CD4-positive, alpha-beta T cell treated with Interleukin-1 beta for 1 hour (primary cell): ENCODE measurements at regions not wholly inside any gene's neighbourhood (a gene's known extent, or its start where the extent isn't known, plus 50 kb on each side); places are given as distances from the start of the nearest gene placed in this dataset.
"Not testable (repeated sequence)": the region's sequence is repeated elsewhere in the genome, so short reads cannot be mapped to it uniquely, and the experiment has no call there.

Experiments
- DNase-seq, 2 donors: peaks; one replicate each; pipeline ENCODE4 v3.0.0-alpha.2; 2020 to 2022

GRCh38 chr3:34852844-34853439, 786.4 kb upstream of the ARPP21 start:
- no peak for DNase-seq

DNA sequence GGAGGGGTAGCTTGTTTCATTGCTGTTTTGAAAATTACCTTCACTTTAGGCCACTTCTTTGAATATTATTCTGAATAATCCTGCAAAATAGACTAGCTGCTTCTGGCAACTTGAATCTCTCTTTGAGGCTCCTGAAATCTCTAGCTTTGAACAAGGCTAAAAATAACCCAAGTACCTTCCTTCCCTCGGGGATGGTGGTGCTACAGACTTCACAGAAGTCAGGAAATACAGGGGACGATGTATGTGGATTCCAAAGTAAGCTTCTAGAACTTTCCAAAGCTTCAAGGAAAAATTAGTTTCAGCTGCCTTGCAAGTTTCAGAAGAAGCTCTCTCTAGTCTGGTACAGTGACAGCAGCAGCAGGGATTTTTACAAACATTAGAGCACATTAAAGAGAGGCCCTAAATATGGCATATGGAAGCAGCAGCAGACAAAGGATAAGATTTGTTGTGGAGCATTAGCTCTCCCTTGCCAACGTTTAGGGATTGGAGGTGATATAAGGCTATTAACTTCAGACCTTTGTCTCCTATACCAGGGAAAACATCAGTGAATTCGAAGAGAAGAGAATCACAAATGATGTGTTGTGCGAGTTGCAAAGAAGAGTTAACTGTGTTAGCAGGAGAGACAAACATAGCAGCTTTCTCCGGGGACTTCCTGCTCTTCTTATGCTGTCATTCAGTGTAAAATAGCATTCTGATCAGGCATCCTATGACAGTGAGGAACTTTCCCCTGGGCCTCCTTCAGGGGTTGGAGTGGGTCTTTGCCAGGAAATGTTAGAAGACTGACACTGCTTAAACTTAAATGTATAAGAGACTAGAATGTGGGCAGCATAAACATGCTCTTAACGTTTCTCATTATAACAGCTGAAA, 783.0 kb upstream of the ARPP21 start:
- no peak for DNase-seq

DNA sequence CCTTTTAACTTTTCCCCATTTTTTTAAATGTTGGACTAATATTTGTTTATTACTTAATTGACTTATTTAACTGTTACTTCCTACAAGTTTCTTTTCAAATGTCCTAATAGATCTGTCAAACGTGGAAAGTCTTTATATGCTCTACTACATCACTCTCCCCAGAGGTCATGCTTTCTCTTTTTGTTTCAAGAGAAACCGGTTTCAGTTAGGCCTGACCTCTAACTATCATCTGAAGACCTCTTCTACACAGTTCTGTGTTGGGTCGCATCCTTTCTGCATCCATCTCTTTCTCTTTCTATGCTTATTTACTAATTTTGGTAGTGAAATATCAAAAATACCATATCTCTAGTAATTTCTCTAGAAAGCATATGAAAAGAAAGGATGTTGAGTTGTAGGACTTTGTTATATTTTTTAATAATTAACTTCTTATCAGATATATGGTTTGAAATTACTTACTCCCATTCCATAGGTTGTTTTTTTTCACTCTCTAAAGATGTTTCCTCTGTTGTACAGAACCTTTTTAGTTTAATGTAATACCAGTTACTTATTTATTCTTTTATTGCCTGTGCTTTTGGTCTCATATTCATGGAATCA, 781.2 kb upstream of the ARPP21 start:
- no peak for DNase-seq

- no peak for DNase-seq
Measured at GRCh38 chr3:34859746-34860145, 779.6 kb upstream of the ARPP21 start.

DNA sequence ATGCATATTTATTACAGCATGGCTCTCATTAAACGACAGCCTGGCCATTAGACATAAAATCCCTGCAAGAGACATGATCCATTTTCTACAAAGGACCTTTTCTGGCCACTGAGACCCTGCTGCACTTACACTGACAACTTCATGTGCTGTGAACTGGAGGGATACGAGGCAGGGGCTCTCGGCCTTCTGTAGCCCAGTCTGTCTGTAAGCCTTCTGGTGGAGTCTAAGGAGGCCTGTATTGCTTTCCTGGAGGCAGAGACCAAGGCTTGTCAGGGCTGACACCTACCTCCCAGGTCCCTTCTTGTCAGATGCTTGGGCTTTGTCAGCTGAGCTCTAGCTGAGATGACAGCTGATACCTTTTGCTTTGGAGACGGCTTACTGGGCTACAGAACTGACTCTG, 776.9 kb upstream of the ARPP21 start:
- no peak for DNase-seq

- no peak for DNase-seq
Measured at GRCh38 chr3:34863485-34863884, 775.8 kb upstream of the ARPP21 start.

DNA sequence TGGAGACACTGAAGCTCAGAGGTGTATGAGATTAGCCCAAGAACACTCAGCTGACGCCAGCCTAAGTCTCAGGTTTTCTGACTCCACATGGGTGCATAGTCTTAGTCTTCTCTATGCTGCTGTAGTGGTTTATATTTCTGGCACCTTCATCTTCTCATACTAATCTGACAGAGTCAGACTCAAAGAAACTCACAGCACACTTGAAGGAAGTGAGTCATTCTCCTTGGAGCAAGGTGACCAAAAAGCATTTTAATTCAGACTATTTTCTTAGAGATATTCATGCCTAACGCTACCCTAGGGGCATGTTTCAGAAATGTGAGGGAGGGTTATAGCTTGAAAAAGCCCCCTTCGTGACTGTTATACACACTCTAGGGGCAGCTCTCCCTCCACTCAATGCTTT, 775.3 kb upstream of the ARPP21 start:
- no peak for DNase-seq

DNA sequence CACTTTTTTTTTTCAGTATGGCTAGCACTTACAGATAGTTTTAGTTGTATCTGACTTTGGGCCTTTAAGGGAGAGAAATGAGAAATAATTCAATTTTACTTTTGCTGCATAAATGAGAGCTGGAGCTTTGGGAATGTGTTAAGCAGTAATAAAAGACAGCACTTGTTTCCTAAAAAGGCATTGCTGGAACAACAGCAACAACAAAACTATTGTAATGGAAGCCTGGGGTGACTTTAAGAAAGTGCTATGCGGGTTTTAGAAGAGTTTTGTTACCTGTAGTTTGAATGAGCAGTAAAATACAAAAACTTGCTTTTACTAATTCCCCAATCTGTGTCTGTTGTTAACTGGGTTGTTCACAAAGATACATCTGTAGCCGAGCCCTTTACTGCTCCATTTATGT, 774.0 kb upstream of the ARPP21 start:
- DNase-seq: no peak

DNA sequence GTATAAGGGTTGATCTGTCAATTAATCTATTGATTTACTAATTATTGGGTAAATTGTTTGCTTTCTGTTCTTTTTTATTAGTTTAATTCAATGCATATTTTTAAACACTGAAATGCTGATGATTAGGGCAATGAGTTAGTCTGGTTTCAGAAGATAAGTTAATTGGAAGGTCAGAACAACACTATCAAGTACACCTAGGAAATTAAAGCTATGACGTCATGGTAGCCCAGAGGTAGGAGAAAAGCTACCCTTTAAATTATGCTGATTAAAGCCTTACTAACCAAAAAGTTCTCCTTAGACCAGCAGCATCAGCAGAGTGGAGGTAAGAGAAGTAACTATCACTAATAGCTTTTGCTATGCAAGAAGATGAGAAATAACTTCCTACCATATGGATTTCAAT, 770.4 kb upstream of the ARPP21 start:
- no peak for DNase-seq

GRCh38 chr3:34869696-34870095, 769.6 kb upstream of the ARPP21 start:
- DNase-seq: no peak

- DNase-seq: no peak
Measured at GRCh38 chr3:34872406-34872805, 766.9 kb upstream of the ARPP21 start.

- DNase-seq: no peak
Measured at GRCh38 chr3:34876997-34877396, 762.3 kb upstream of the ARPP21 start.

DNA sequence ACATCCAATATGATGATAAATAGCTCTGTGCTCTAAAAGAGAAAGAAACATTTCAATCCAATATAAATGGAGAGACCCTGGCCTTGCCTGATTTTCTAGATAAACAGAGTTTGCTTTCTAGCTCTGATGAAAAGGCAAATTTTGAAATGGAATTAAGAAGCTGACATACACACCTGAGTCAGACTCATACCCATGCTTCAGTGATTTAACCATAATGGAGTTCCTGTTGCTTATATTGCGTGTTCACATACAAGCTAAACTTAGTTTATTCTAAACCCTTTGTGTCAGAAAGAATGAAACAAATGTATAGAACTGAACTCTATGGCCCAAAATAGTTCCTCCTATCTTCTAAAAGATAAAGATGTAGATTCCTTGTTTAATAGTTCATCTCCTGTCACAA, 760.8 kb upstream of the ARPP21 start:
- no peak for DNase-seq

- DNase-seq: no peak
Measured at GRCh38 chr3:34881026-34881425, 758.3 kb upstream of the ARPP21 start.

DNA sequence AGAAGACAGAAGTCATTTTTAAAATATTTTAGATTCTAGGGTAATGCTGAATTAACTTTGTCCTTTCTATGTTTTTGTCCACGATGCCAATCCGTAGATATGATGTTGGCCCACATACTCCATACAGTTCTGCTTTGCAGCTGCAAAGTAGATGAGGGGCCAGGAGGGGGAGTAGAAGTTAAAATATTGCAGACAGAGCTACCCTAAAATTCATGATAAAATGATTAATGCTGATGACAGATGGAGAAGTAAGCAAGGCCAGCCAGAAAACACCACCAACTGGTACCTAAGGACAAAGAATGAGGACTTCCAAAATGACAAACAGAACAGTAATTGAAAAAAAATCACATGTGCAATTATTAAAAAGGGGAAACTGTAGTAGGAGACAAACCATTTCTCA, 756.6 kb upstream of the ARPP21 start:
- DNase-seq: no peak

DNA sequence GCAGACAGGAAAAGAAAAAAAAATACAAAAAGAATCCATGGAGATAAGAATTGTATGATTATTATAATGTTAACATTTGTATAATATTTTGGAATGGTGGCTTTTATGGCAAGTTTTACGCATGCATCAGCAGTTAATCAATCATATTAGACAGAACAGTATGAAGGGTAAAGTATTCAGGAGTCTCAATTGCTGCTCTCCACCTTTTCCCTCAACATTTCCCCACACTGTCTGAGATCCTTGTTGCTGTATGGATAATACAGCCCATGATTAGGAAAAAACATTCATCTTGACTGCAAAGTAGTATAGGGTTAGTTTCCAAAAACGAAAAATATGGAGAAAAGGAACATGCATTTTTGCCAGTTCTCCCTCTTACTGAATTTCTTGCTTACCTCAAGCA, 755.3 kb upstream of the ARPP21 start:
- no peak for DNase-seq

GRCh38 chr3:34886443-34886842, 752.9 kb upstream of the ARPP21 start:
- no peak for DNase-seq

GRCh38 chr3:34889641-34890040, 749.7 kb upstream of the ARPP21 start:
- DNase-seq: no peak

- no peak for DNase-seq
Measured at GRCh38 chr3:34890247-34890646, 749.1 kb upstream of the ARPP21 start.

GRCh38 chr3:34891941-34892340, 747.4 kb upstream of the ARPP21 start:
- no peak for DNase-seq

DNA sequence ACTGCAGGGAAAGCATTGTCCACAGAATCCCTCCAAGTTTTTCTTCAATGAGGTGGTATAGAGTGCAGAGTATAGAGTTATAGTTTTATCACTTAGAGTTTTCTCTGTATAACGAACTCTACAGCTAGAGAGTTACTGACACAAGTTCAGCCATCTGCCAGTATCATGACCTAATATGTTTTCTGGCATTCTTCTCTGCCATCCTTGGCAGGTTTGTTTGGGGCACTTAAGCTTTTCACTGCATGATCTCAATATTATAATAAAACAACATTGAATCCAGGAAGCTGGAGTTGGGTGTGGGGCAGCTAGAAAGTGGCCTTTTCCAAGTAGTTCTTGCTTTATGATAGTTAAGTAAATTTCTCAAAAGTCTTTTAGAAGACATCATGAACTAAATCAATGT, 743.5 kb upstream of the ARPP21 start:
- DNase-seq: no peak

DNA sequence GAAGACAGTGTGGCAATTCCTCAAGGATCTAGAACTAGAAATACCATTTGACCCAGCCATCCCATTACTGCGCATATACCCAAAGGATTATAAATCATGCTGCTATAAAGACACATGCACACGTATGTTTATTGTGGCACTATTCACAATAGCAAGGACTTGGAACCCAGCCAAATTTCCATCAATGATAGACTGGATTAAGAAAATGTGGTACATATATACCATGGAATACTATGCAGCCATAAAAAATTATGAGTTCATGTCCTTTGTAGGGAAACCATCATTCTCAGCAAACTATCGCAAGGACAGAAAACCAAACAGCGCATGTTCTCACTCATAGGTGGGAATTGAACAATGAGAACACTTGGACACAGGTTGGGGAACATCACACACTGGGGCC, 729.6 kb upstream of the ARPP21 start:
- not testable (repeated sequence) for DNase-seq

- no peak for DNase-seq
Measured at GRCh38 chr3:34919025-34919424, 720.3 kb upstream of the ARPP21 start.

GRCh38 chr3:34920806-34921205, 718.5 kb upstream of the ARPP21 start:
- DNase-seq: no peak
